ENCODE measurements at regions not wholly inside any gene's neighbourhood (a gene's known extent, or its start where the extent isn't known, plus 50 kb on each side); places are given as distances from the start of the nearest gene placed in this dataset.

GRCh38 chr10:121690152-121690848 lies 92.1 kb upstream of the FGFR2 start:
- 79 to 92% methylated on average over 3 to 8 of the region's 10 CpGs for WGBS, 2 experiments (ENCODE audit: insufficient coverage in 2 of 2)
- Histone ChIP-seq H3K9me3 (ENCODE audit: control insufficient read depth, low read length) (no peaks in the 10 kb centered on the region), H3K36me3 (ENCODE audit: control insufficient read depth, insufficient read depth, low read length) (no peaks in the 10 kb centered on the region), H3K27ac (ENCODE audit: low read depth, low read length, severe bottlenecking) (no peak overlapping the region), H3K4me3 (ENCODE audit: extremely low read depth, insufficient read depth, low read length, poor library complexity, severe bottlenecking) (no peak overlapping the region), H3K4me1 (ENCODE audit: control insufficient read depth, insufficient read depth, low read length, poor library complexity, severe bottlenecking) (no peaks in the 10 kb centered on the region)

DNA sequence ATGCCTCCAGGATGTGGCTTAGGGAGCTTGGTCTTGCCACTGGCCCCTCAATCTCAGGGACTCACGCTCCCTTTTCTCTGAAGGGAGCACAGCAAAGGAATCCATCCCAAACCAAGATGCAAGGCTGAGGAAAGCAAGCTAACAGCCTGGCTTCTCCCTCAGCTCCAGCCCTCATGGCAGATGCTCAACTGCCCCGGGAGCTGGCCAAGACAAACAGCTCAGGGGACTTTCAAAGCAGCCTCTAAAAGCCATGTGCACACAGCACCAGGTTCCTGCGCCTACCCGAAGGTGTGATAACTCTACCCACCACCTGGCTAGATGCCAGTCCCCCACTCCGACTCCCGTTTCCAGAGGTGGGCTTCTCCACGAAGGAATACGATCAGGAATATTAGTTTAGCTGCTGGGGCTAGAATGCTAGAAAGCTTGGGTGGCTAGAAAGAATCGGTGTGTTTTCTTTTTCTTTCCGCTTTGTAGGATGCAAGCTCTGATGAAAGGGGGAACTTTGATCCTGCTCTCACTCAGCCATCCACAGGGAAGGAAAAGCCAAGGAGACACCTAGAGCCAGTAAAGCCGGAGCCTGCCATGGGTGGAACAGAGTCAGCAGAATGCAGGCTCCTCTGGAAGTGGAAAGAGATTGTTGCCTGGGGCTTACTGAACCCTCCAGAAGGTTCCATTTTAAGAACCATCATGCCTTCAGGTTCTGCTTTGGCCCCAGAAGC lies 89.0 kb upstream of the FGFR2 start:
- 86 to 93% methylated on average over 7 to 9 of the region's 11 CpGs for WGBS, 2 experiments (ENCODE audit: insufficient coverage in 2 of 2)
- H3K27ac ChIP-seq (ENCODE audit: low read depth, low read length, severe bottlenecking), result no peak overlapping the region
- H3K4me1 ChIP-seq (ENCODE audit: control insufficient read depth, insufficient read depth, low read length, poor library complexity, severe bottlenecking), result no peaks in the 10 kb centered on the region

DNA sequence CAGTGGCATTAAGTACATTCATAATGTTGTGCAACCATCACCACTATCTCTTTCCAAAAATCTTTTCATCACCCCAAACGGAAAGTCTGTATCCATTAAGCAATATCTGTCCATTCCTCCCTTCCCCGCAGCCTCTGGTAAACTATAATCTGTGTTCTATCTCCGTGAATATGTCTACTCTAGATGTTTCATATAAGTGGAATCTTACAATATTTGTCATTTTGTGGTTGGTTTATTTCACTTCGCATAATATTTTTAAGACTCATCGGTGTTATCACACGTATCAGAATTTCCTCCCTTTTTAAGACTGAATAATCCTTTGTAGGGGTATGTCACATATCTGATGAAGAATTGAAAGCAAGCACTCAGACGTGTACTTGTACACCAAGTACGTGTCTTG lies 86.0 kb upstream of the FGFR2 start:
- H3K27ac ChIP-seq (ENCODE audit: low read depth, low read length, severe bottlenecking), result no peak overlapping the region
- H3K9me3 ChIP-seq (ENCODE audit: control insufficient read depth, low read length), result no peaks in the 10 kb centered on the region
- H3K4me3 ChIP-seq (ENCODE audit: extremely low read depth, insufficient read depth, low read length, poor library complexity, severe bottlenecking), result no peak overlapping the region
- peaks cover 4% of the 10 kb centered on the region for H3K4me1 ChIP-seq (ENCODE audit: control insufficient read depth, insufficient read depth, low read length, poor library complexity, severe bottlenecking)
- WGBS, 2 experiments (ENCODE audit: insufficient coverage in 2 of 2), result 94 to 96% methylated on average over 3 to 5 of the region's 8 CpGs
- H3K36me3 ChIP-seq (ENCODE audit: control insufficient read depth, insufficient read depth, low read length), result no peaks in the 10 kb centered on the region

More for the DNA sequence above, 89.0 kb upstream of the FGFR2 start:
- no peaks in the 10 kb centered on the region for H3K9me3 ChIP-seq (ENCODE audit: control insufficient read depth, low read length)
- H3K36me3 ChIP-seq (ENCODE audit: control insufficient read depth, insufficient read depth, low read length), result no peaks in the 10 kb centered on the region
- no peak overlapping the region for H3K4me3 ChIP-seq (ENCODE audit: extremely low read depth, insufficient read depth, low read length, poor library complexity, severe bottlenecking)

DNA sequence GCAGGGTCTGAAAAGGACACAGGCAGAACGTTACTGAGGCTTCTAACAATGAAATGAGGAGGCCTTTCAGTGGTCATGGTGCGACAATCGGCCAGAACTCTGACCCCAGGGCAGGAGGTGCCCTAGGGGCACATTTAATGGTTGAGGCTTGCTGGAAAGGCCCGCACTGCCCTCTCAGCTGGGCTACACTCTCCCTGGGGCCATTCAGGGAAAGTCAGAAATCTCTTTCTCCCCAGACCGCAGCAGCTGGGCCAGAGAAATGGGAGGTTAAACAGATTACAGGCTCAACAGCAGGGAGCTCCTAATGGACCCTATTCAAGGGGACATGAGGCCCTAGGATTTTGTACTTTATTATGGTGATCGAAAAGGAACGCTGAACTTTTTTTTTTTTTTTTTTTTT lies 85.6 kb upstream of the FGFR2 start:
- Histone ChIP-seq H3K36me3 (ENCODE audit: control insufficient read depth, insufficient read depth, low read length) (no peaks in the 10 kb centered on the region), H3K27ac (ENCODE audit: low read depth, low read length, severe bottlenecking) (no peak overlapping the region), H3K4me1 (ENCODE audit: control insufficient read depth, insufficient read depth, low read length, poor library complexity, severe bottlenecking) (peaks cover 4% of the 10 kb centered on the region), H3K4me3 (ENCODE audit: extremely low read depth, insufficient read depth, low read length, poor library complexity, severe bottlenecking) (no peak overlapping the region), H3K9me3 (ENCODE audit: control insufficient read depth, low read length) (peaks cover under 1% of the 10 kb centered on the region)
- 53 to 78% methylated on average over 2 to 5 of the region's 7 CpGs for WGBS, 2 experiments (ENCODE audit: insufficient coverage in 2 of 2)

- no peak overlapping the region for H3K4me3 ChIP-seq (ENCODE audit: extremely low read depth, insufficient read depth, low read length, poor library complexity, severe bottlenecking)
- no peaks in the 10 kb centered on the region for H3K36me3 ChIP-seq (ENCODE audit: control insufficient read depth, insufficient read depth, low read length)
- H3K27ac ChIP-seq (ENCODE audit: low read depth, low read length, severe bottlenecking), result no peak overlapping the region
- peaks cover 4% of the 10 kb centered on the region for H3K4me1 ChIP-seq (ENCODE audit: control insufficient read depth, insufficient read depth, low read length, poor library complexity, severe bottlenecking)
- peaks cover 5% of the 10 kb centered on the region for H3K9me3 ChIP-seq (ENCODE audit: control insufficient read depth, low read length)
- WGBS, 2 experiments (ENCODE audit: insufficient coverage in 2 of 2), result 80 to 83% methylated on average over 1 of the region's 5 CpGs
Measured at GRCh38 chr10:121683366-121683765, 85.1 kb upstream of the FGFR2 start.

- Histone ChIP-seq H3K4me1 (ENCODE audit: control insufficient read depth, insufficient read depth, low read length, poor library complexity, severe bottlenecking) (peaks cover 4% of the 10 kb centered on the region), H3K4me3 (ENCODE audit: extremely low read depth, insufficient read depth, low read length, poor library complexity, severe bottlenecking) (no peak overlapping the region), H3K9me3 (ENCODE audit: control insufficient read depth, low read length) (peaks cover 6% of the 10 kb centered on the region), H3K36me3 (ENCODE audit: control insufficient read depth, insufficient read depth, low read length) (no peaks in the 10 kb centered on the region), H3K27ac (ENCODE audit: low read depth, low read length, severe bottlenecking) (no peak overlapping the region)
- 93 to 94% methylated on average over 20 to 21 of the region's 24 CpGs for WGBS, 2 experiments (ENCODE audit: insufficient coverage in 2 of 2)
Measured at GRCh38 chr10:121681997-121682687, 83.9 kb upstream of the FGFR2 start.

GRCh38 chr10:121680879-121681655 lies 82.8 kb upstream of the FGFR2 start:
- Histone ChIP-seq H3K4me1 (ENCODE audit: control insufficient read depth, insufficient read depth, low read length, poor library complexity, severe bottlenecking) (peaks cover 4% of the 10 kb centered on the region), H3K36me3 (ENCODE audit: control insufficient read depth, insufficient read depth, low read length) (no peaks in the 10 kb centered on the region), H3K27ac (ENCODE audit: low read depth, low read length, severe bottlenecking) (peak overlapping the region; percentile 33), H3K9me3 (ENCODE audit: control insufficient read depth, low read length) (peaks cover 6% of the 10 kb centered on the region), H3K4me3 (ENCODE audit: extremely low read depth, insufficient read depth, low read length, poor library complexity, severe bottlenecking) (no peak overlapping the region)
- WGBS, 2 experiments (ENCODE audit: insufficient coverage in 2 of 2), result 62 to 82% methylated on average over 7 to 8 of the region's 9 CpGs

DNA sequence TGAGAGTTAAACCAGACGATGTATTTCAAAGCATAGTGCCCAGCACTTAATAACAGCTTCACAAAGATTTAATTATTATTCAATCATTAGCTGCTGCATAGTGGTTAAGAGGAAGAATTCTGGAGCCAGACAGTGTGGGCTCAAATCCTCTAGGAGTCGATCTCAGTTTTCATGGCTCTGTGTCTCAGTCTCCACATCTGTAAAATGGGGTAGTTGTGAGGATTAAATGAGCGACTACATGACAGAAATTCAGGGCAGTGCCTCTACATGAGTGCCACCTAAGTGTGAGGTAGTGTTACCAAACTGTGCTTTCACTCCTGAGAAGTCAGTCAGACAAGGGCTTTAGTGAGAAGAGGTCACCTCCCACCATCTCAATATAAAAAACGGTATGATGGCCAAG lies 81.7 kb upstream of the FGFR2 start:
- Histone ChIP-seq H3K4me1 (ENCODE audit: control insufficient read depth, insufficient read depth, low read length, poor library complexity, severe bottlenecking) (peaks cover 4% of the 10 kb centered on the region), H3K9me3 (ENCODE audit: control insufficient read depth, low read length) (peaks cover 8% of the 10 kb centered on the region), H3K36me3 (ENCODE audit: control insufficient read depth, insufficient read depth, low read length) (no peaks in the 10 kb centered on the region), H3K27ac (ENCODE audit: low read depth, low read length, severe bottlenecking) (no peak overlapping the region), H3K4me3 (ENCODE audit: extremely low read depth, insufficient read depth, low read length, poor library complexity, severe bottlenecking) (no peak overlapping the region)
- WGBS, 2 experiments (ENCODE audit: insufficient coverage in 2 of 2), result 89 to 100% methylated on average over 2 to 3 of the region's 4 CpGs

DNA sequence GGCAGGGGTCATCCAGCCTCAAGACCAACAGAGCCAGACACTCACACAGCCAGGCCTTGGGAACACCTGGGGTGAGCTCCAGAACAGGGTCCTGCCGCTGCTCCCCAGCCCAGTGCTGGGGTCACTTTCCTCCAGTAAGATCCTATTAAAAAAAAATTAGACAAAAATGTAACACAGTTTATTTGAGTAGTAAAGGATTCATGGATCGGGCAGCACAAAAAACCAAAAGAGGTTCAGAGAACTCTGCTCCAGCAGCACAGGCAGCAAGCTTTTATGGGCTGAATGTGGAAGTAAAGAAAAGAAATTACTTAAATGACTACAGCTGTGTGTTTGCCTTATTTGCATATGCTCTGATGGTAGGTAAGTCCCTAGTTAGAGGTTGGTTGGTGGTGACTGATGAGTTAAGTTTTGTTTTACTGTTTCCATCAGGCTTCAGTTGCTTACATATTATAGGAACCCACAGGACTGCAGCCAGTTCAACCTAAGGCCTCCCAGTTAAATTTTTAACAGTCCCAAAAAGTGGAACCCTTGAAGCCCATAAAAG lies 80.5 kb upstream of the FGFR2 start:
- no peaks in the 10 kb centered on the region for H3K36me3 ChIP-seq (ENCODE audit: control insufficient read depth, insufficient read depth, low read length)
- H3K4me3 ChIP-seq (ENCODE audit: extremely low read depth, insufficient read depth, low read length, poor library complexity, severe bottlenecking), result no peak overlapping the region
- WGBS, 2 experiments (ENCODE audit: insufficient coverage in 2 of 2), result 89 to 100% methylated on average over 1 of the region's 2 CpGs
- peaks cover 4% of the 10 kb centered on the region for H3K4me1 ChIP-seq (ENCODE audit: control insufficient read depth, insufficient read depth, low read length, poor library complexity, severe bottlenecking)
- H3K27ac ChIP-seq (ENCODE audit: low read depth, low read length, severe bottlenecking), result no peak overlapping the region
- peaks cover 13% of the 10 kb centered on the region for H3K9me3 ChIP-seq (ENCODE audit: control insufficient read depth, low read length)

DNA sequence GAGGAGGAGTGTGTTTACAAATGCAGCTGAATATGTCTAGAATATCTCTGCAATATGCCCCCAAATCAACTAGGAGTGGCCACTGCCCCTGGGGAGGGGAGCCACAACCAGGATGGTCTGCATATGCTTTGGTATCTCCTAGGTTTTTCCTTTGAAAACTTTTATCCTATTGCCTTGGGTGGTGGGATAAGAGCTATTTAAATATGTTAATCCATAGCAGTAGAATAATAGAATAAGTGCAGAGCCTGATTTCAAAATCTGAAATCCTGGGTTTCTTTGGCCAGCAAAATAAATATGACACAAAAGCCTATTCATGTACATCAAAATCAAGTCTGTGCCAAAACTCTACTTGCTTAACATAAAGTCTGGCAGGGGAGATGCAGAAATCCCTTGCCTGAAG lies 79.6 kb upstream of the FGFR2 start:
- Histone ChIP-seq H3K4me3 (ENCODE audit: extremely low read depth, insufficient read depth, low read length, poor library complexity, severe bottlenecking) (no peak overlapping the region), H3K4me1 (ENCODE audit: control insufficient read depth, insufficient read depth, low read length, poor library complexity, severe bottlenecking) (peaks cover 4% of the 10 kb centered on the region), H3K36me3 (ENCODE audit: control insufficient read depth, insufficient read depth, low read length) (no peaks in the 10 kb centered on the region), H3K9me3 (ENCODE audit: control insufficient read depth, low read length) (peaks cover 13% of the 10 kb centered on the region), H3K27ac (ENCODE audit: low read depth, low read length, severe bottlenecking) (no peak overlapping the region)
